COLO668 (cell line): ENCODE measurements at regions not wholly inside any gene's neighbourhood (a gene's known extent, or its start where the extent isn't known, plus 50 kb on each side); places are given as distances from the start of the nearest gene placed in this dataset.
"Not testable (repeated sequence)": the region's sequence is repeated elsewhere in the genome, so short reads cannot be mapped to it uniquely, and the experiment has no call there.

Experiments used
- DNase-seq: peaks from one replicate; lab custom pipeline; 2025; ENCODE audit not compliant: unreplicated experiment; lab: John Stamatoyannopoulos, UW

- not testable (repeated sequence) for DNase-seq
Observed at GRCh38 chr7:56697058-56697457, 435.2 kb downstream of the ZNF479 start.

GRCh38 chr7:56686276-56686859 lies 445.9 kb downstream of the ZNF479 start:
- DNase-seq, result no peak

GRCh38 chr7:56639173-56639746 lies 493.0 kb downstream of the ZNF479 start:
- DNase-seq, result no peak

GRCh38 chr7:56609852-56610355 lies 493.7 kb upstream of the NUPR2 start:
- no peak for DNase-seq

GRCh38 chr7:56605146-56605545 lies 488.9 kb upstream of the NUPR2 start:
- no peak for DNase-seq

- DNase-seq, result no peak
Observed at GRCh38 chr7:56578612-56579011, 462.4 kb upstream of the NUPR2 start.

GRCh38 chr7:56570968-56571367 lies 454.8 kb upstream of the NUPR2 start:
- DNase-seq, result no peak

- no peak for DNase-seq
Observed at GRCh38 chr7:56538541-56539429, 422.6 kb upstream of the NUPR2 start.

GRCh38 chr7:56537952-56538351 lies 421.7 kb upstream of the NUPR2 start:
- DNase-seq, result no peak

GRCh38 chr7:56537477-56537876 lies 421.3 kb upstream of the NUPR2 start:
- DNase-seq, result no peak

GRCh38 chr7:56495165-56495564 lies 378.9 kb upstream of the NUPR2 start:
- DNase-seq, result no peak

GRCh38 chr7:56493704-56494450 lies 377.7 kb upstream of the NUPR2 start:
- DNase-seq, result no peak

- no peak for DNase-seq
Observed at GRCh38 chr7:56493196-56493595, 377.0 kb upstream of the NUPR2 start.

GRCh38 chr7:56491636-56492425 lies 375.6 kb upstream of the NUPR2 start:
- DNase-seq, result no peak

GRCh38 chr7:56483861-56484550 lies 367.8 kb upstream of the NUPR2 start:
- DNase-seq, result no peak

- no peak for DNase-seq
Observed at GRCh38 chr7:56483153-56483552, 366.9 kb upstream of the NUPR2 start.

GRCh38 chr7:56479748-56480147 lies 363.5 kb upstream of the NUPR2 start:
- DNase-seq, result no peak

- DNase-seq, result no peak
Observed at GRCh38 chr7:56479136-56479535, 362.9 kb upstream of the NUPR2 start.

GRCh38 chr7:56474271-56474670 lies 358.1 kb upstream of the NUPR2 start:
- DNase-seq, result no peak

- DNase-seq, result no peak
Observed at GRCh38 chr7:56471811-56472210, 355.6 kb upstream of the NUPR2 start.
